K562 (cell line): ENCODE measurements at regions not wholly inside any gene's neighbourhood (a gene's known extent, or its start where the extent isn't known, plus 50 kb on each side); places are given as distances from the start of the nearest gene placed in this dataset.

ENCODE experiments used
- ATAC-seq: fragments of 200-7000 bp; cut with Tn5 transposase; 3 replicates; pipeline ENCODE4 v1.9.1; 2020; ENCODE audit warnings: moderate library complexity
- BruUV-seq: library from RNA; stranded (reverse); fragments of 400-500 nt; replicated peaks from 2 replicates; lab custom pipeline; 2021; lab: Mats Ljungman, UMichigan
- CTCF ChIA-PET: fragments of 300-600 bp; formaldehyde crosslinking; extraction: SDS; loops from one replicate; lab custom pipeline; 2021; ENCODE audit warnings: low intra/inter-chr PET ratio; lab: Yijun Ruan, JAX
- POLR2A ChIA-PET: fragments of 300-600, 350-650 bp; sonication (Branson Sonifier 250); formaldehyde crosslinking; extraction: SDS; loops from one replicate; lab custom pipeline; 2021; ENCODE audit warnings: antibody characterized with exemption, inconsistent platforms; lab: Yijun Ruan, JAX
- DNase-seq, 4 experiments: peaks; one replicate each; pipeline versions ENCODE4 v3.0.0 to v3.0.0-alpha.2; 2011 to 2018; ENCODE audit warnings: low spot score in 3 of 4, mixed read lengths in 3 of 4; ENCODE audit errors: extremely low read depth in 1 of 4
- FAIRE-seq: peaks from 2 replicates; lab custom pipeline; 2011; peaks lifted over from hg19 to GRCh38; lab: Jason Lieb, UNC
- H2AFZ ChIP-seq: 2 replicates; pipeline ENCODE4 v1.6.0; 2011; ENCODE audit warnings: low read depth, low read length, control low read depth, inconsistent platforms
- H3K27ac ChIP-seq: fragments of 200-600 bp; 3 replicates; pipeline ENCODE4 v1.8.0; 2011; ENCODE audit warnings: low read depth, mild to moderate bottlenecking, control low read depth, inconsistent platforms, low read length, moderate library complexity, mixed read lengths; ENCODE audit errors: extremely low read depth
- H3K27me3 ChIP-seq, 2 experiments: fragments of 300-600 bp in 1 of 2; 2 replicates in 1 of 2; 3 replicates in 1 of 2; pipeline versions ENCODE4 v1.6.0 to v1.8.0; 2011; ENCODE audit warnings: inconsistent platforms in 2 of 2, low read length in 2 of 2, mild to moderate bottlenecking in 1 of 2, mixed read lengths in 1 of 2, moderate library complexity in 1 of 2; ENCODE audit not compliant: control insufficient read depth in 2 of 2, insufficient read depth in 2 of 2
- H3K36me3 ChIP-seq: fragments of 300-600 bp; 3 replicates; pipeline ENCODE4 v1.8.0; 2011; ENCODE audit warnings: mild to moderate bottlenecking, low read length, inconsistent platforms; ENCODE audit not compliant: control insufficient read depth, insufficient read depth
- H3K4me1 ChIP-seq, 2 experiments: fragments of 200-600 bp in 1 of 2; replicated peaks in 1 of 2; 2 replicates in 1 of 2; 3 replicates in 1 of 2; pipeline versions ENCODE4 v1.5.1 to v1.8.0; 2011; ENCODE audit warnings: inconsistent platforms in 2 of 2, low read length in 2 of 2, mild to moderate bottlenecking in 1 of 2, mixed read lengths in 1 of 2, moderate library complexity in 1 of 2; ENCODE audit not compliant: control insufficient read depth in 2 of 2, insufficient read depth in 2 of 2
- H3K4me2 ChIP-seq: 2 replicates; pipeline ENCODE4 v1.6.1; 2011; ENCODE audit warnings: low read length, control low read depth, inconsistent platforms, mixed read lengths; ENCODE audit not compliant: insufficient read depth
- H3K4me3 ChIP-seq: fragments of 200-600 bp; sonication (generic), shearing (Covaris generic); 2 replicates; pipeline ENCODE4 v1.5.1; 2016; ENCODE audit warnings: control low read depth, inconsistent platforms
- H3K79me2 ChIP-seq: fragments of 200-600 bp; 3 replicates; pipeline ENCODE4 v1.8.0; 2011; ENCODE audit warnings: low read length, inconsistent platforms; ENCODE audit not compliant: control insufficient read depth, insufficient read depth
- H3K9ac ChIP-seq, 2 experiments: 2 replicates each; pipeline versions ENCODE4 v1.6.0 to v1.6.1; 2011; ENCODE audit warnings: low read depth in 2 of 2, low read length in 2 of 2, control low read depth in 1 of 2, inconsistent platforms in 1 of 2, mild to moderate bottlenecking in 1 of 2, mixed read lengths in 1 of 2; ENCODE audit not compliant: insufficient read depth in 1 of 2
- H3K9me1 ChIP-seq: one replicate; pipeline ENCODE4 v1.6.0; 2011; ENCODE audit warnings: inconsistent platforms, mild to moderate bottlenecking, low read length, moderate library complexity; ENCODE audit not compliant: control insufficient read depth, insufficient read depth
- H3K9me3 ChIP-seq: replicated peaks from 2 replicates; pipeline ENCODE4 v1.5.1; 2011; ENCODE audit warnings: low read depth, low read length, inconsistent platforms; ENCODE audit not compliant: control insufficient read depth, insufficient read depth
- H4K20me1 ChIP-seq: replicated peaks from 2 replicates; pipeline ENCODE4 v1.6.1; 2011; ENCODE audit warnings: low read length, inconsistent platforms, mixed read lengths; ENCODE audit not compliant: control insufficient read depth, insufficient read depth
- BRCA1 ChIP-seq, 2 experiments: fragments of 450-650 bp in 1 of 2; sonication (generic) in 1 of 2; formaldehyde crosslinking in 1 of 2; IDR thresholded peaks; 2 replicates each; pipeline versions ENCODE4 v1.5.0 to v1.6.1; 2017 to 2020; ENCODE audit warnings: mild to moderate bottlenecking in 1 of 2, missing genetic modification reagents in 1 of 2
- FOXK2 ChIP-seq, 2 experiments: fragments of 450-650 bp; IDR thresholded peaks in 1 of 2; conservative IDR thresholded peaks in 1 of 2; 2 replicates each; pipeline ENCODE4 v1.6.1; 2016; ENCODE audit warnings: low read depth in 2 of 2, mild to moderate bottlenecking in 1 of 2
- HBP1 ChIP-seq: fragments of 450-650 bp; formaldehyde crosslinking; IDR thresholded peaks from 2 replicates; pipeline ENCODE4 v1.4.0; 2022; ENCODE audit warnings: missing genetic modification characterization
- PREB ChIP-seq: sonication (generic); formaldehyde crosslinking; IDR thresholded peaks from 2 replicates; pipeline ENCODE4 v1.8.1; 2023; ENCODE audit warnings: mild to moderate bottlenecking, missing genetic modification reagents
- TFAM ChIP-seq: fragments of 250-450 bp; sonication (Bioruptor Pico); conservative IDR thresholded peaks from 2 replicates; pipeline ENCODE4 v1.5.0; 2021; ENCODE audit warnings: mild to moderate bottlenecking, moderate library complexity
- ZEB2 ChIP-seq: fragments of 450-650 bp; IDR thresholded peaks from 2 replicates; pipeline ENCODE4 v1.6.1; 2016
- ZFP36 ChIP-seq: fragments of 150-350 bp; IDR thresholded peaks from 2 replicates; pipeline ENCODE4 v1.6.1; 2018; ENCODE audit warnings: low read length, low read depth; ENCODE audit not compliant: partially characterized antibody
- WGBS: fragments of 100-300 bp; shearing (Covaris generic); methylation state at CpG from one replicate; pipeline ENCODE4 v1.1.6; 2016; ENCODE audit warnings: low coverage, mixed read lengths; ENCODE audit not compliant: insufficient coverage; ENCODE audit errors: missing lambda C conversion rate; 5-methylcytosine and 5-hydroxymethylcytosine counted together
- in situ Hi-C: fragments of 300-500 bp; cut with MboI; formaldehyde crosslinking; loops from 4 replicates; pipeline ENCODE4 v1.15.0; 2018; ENCODE audit warnings: inconsistent platforms, mixed read lengths
- intact Hi-C: fragments of 100-400 bp; cut with micrococcal nuclease; formaldehyde crosslinking; loops from 2 replicates; pipeline ENCODE4 v1.14.2; 2022

GRCh38 chr6:132902901-132903300 lies 88.5 kb downstream of the RPS12 start:
- no peaks in the 10 kb centered on the region for H4K20me1 ChIP-seq
- no peaks in the 10 kb centered on the region for H3K36me3 ChIP-seq
- H3K9me1 ChIP-seq, result no peaks in the 10 kb centered on the region
- WGBS, result 0% methylated on average over 6 of the region's 6 CpGs
- ChIA-PET CTCF (no interaction called here), POLR2A (interaction anchor here (0.6 kb wide), 1 partner anchor 264 kb away, joined by 3 read pairs; no protein-coding TSS in a partner anchor)
- H3K79me2 ChIP-seq, result no peaks in the 10 kb centered on the region
- no peak overlapping the region for H3K4me2 ChIP-seq
- intact Hi-C loops (no loop called here), in situ Hi-C loops (no loop called here)
- FAIRE-seq (no peak), DNase-seq (no peak), ATAC-seq (no peak)
- BruUV-seq, result no TSS peak
- H3K27me3 ChIP-seq, result peaks cover 0 to 8% of the 10 kb centered on the region in 2 experiments; a peak in 2 of 5 replicates
- no peaks in the 10 kb centered on the region for H3K4me1 ChIP-seq
- no peaks in the 10 kb centered on the region for H3K9me3 ChIP-seq
- TF ChIP-seq FOXK2 (conservative IDR thresholded peaks at IDR 0.05 in 1 of 2, IDR thresholded peaks at IDR 0.05 in 1 of 2; ENCODE audit: low read depth in 2 of 2) (no peak), ZFP36 (no peak), BRCA1 (IDR thresholded peaks at IDR 0.05) (no peak), BRCA1 (CRISPR knock-in tag; IDR thresholded peaks at IDR 0.05) (no peak), HBP1 (CRISPR knock-in tag) (no peak), PREB (CRISPR knock-in tag) (no peak), ZEB2 (no peak), TFAM (CRISPR knock-in tag) (no peak)
- H3K4me3 ChIP-seq, result no peak overlapping the region
- no peak overlapping the region for H3K9ac ChIP-seq
- H3K27ac ChIP-seq, result no peak overlapping the region
- no peak overlapping the region for H2AFZ ChIP-seq
